ENCODE measurements at regions not wholly inside any gene's neighbourhood (a gene's known extent, or its start where the extent isn't known, plus 50 kb on each side); places are given as distances from the start of the nearest gene placed in this dataset.

DNA sequence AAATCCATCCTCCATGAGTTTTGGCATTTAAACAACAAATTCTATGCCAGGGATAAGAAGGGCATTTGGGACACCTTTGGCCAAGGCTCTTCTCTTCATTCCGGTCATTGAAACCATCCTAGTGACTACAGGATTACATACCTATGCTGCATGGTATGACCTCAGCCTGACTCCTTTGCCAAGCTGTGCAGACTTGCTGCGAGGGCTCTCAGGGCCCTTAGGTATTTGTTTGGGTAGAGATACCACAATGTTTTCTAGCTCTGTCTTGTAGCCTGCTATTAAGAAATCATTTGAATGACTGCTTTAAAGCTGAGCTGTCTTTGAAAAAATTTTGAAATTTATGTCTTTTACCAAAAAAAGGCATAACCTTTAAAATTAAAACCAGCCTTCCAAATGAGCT, 749.8 kb upstream of the SGO1 start (continued):
- TF ChIP-seq MEF2B (IDR thresholded peaks at IDR 0.05; ENCODE audit: partially characterized antibody, poor library complexity, severe bottlenecking) (no peak), JUND (IDR thresholded peaks at IDR 0.05; ENCODE audit: low read depth, low read length) (no peak), SPI1 (IDR thresholded peaks at IDR 0.05; ENCODE audit: borderline replicate concordance, insufficient read depth, low read depth, low read length) (no peak), DPF2 (IDR thresholded peaks at IDR 0.05) (no peak), CTCF (IDR thresholded peaks at IDR 0.05 in 2 of 3, conservative IDR thresholded peaks at IDR 0.05 in 1 of 3; ENCODE audit: control insufficient read depth in 2 of 3, extremely low read depth in 1 of 3, insufficient read depth in 1 of 3, low read depth in 3 of 3, low read length in 3 of 3) (no peak), RFX5 (IDR thresholded peaks at IDR 0.05; ENCODE audit: low read depth, low read length) (no peak), SMC3 (IDR thresholded peaks at IDR 0.05; ENCODE audit: borderline replicate concordance, low read length) (no peak)

DNA sequence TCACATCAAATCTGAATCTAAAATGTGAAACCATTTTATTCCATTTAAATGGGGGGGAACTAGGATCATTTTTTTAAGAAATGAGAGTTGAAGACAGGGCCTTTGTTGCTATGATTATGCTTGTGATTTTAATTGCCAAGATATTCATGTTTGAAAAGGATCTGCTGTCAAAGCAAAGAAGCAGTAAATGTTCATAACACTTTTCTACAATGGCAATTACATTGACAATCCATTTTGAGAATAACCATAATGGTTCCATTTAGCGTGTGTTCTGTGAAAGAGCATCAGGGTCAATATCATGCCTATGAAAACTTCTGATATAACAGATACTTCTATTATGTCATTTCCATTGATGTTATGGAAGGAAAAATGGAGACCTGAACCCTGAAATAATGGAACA, 745.8 kb upstream of the SGO1 start:
- in situ Hi-C loops (cut with MboI), result no loop called here
- H3K9me3 ChIP-seq (replicated peaks; ENCODE audit: control insufficient read depth, insufficient read depth, low read length), result no peaks in the 10 kb centered on the region
- no peak for FAIRE-seq
- TF ChIP-seq NFXL1 (IDR thresholded peaks at IDR 0.05; ENCODE audit: borderline replicate concordance), result no peak
- no peak for TF ChIP-seq MAX (IDR thresholded peaks at IDR 0.05; ENCODE audit: low read depth, low read length)
- TF ChIP-seq NFYA (IDR thresholded peaks at IDR 0.05; ENCODE audit: borderline replicate concordance, low read depth, low read length), result no peak
- TF ChIP-seq TCF7 (IDR thresholded peaks at IDR 0.05; ENCODE audit: borderline replicate concordance), result no peak
- TF ChIP-seq PBX3 (IDR thresholded peaks at IDR 0.05; ENCODE audit: insufficient replicate concordance, low read depth, low read length), result no peak
- TF ChIP-seq USF1 (IDR thresholded peaks at IDR 0.05; ENCODE audit: borderline replicate concordance, extremely low read length, insufficient read depth, low read depth, low read length), result no peak
- TF ChIP-seq, protein P1, sequence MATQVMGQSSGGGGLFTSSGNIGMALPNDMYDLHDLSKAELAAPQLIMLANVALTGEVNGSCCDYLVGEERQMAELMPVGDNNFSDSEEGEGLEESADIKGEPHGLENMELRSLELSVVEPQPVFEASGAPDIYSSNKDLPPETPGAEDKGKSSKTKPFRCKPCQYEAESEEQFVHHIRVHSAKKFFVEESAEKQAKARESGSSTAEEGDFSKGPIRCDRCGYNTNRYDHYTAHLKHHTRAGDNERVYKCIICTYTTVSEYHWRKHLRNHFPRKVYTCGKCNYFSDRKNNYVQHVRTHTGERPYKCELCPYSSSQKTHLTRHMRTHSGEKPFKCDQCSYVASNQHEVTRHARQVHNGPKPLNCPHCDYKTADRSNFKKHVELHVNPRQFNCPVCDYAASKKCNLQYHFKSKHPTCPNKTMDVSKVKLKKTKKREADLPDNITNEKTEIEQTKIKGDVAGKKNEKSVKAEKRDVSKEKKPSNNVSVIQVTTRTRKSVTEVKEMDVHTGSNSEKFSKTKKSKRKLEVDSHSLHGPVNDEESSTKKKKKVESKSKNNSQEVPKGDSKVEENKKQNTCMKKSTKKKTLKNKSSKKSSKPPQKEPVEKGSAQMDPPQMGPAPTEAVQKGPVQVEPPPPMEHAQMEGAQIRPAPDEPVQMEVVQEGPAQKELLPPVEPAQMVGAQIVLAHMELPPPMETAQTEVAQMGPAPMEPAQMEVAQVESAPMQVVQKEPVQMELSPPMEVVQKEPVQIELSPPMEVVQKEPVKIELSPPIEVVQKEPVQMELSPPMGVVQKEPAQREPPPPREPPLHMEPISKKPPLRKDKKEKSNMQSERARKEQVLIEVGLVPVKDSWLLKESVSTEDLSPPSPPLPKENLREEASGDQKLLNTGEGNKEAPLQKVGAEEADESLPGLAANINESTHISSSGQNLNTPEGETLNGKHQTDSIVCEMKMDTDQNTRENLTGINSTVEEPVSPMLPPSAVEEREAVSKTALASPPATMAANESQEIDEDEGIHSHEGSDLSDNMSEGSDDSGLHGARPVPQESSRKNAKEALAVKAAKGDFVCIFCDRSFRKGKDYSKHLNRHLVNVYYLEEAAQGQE (IDR thresholded peaks at IDR 0.05; ENCODE audit: low read depth, low read length), result no peak
- no peak for TF ChIP-seq BCL11A (IDR thresholded peaks at IDR 0.05; ENCODE audit: low read depth, low read length)

More for the DNA sequence above, 745.8 kb upstream of the SGO1 start:
- Histone ChIP-seq H3K36me3 (ENCODE audit: control insufficient read depth in 2 of 2, insufficient read depth in 2 of 2, low read length in 1 of 2) (no peaks in the 10 kb centered on the region), H4K20me1 (ENCODE audit: control insufficient read depth, insufficient read depth) (no peaks in the 10 kb centered on the region; the same call in 1 of the 2 replicates), H2AFZ (ENCODE audit: control insufficient read depth, low read depth, low read length) (no peak overlapping the region), H3K4me3 (no peak overlapping the region), H3K27ac (ENCODE audit: control insufficient read depth, insufficient read depth) (no peak overlapping the region), H3K4me1 (ENCODE audit: control insufficient read depth, insufficient read depth, low read length) (no peaks in the 10 kb centered on the region), H3K27me3 (replicated peaks in 1 of 2; ENCODE audit: control insufficient read depth in 2 of 2, insufficient read depth in 2 of 2, low read length in 1 of 2) (no peaks in the 10 kb centered on the region), H3K9ac (ENCODE audit: control insufficient read depth, insufficient read depth, low read length) (no peak overlapping the region), H3K79me2 (ENCODE audit: control insufficient read depth, insufficient read depth, low read length) (no peaks in the 10 kb centered on the region), H3K4me2 (ENCODE audit: control insufficient read depth, insufficient read depth) (no peak overlapping the region)
- intact Hi-C loops (cut with micrococcal nuclease; ENCODE audit: unreplicated experiment), result loop anchor here (5.0 kb wide), 1 partner anchor 420 kb away; no protein-coding TSS in a partner anchor
- ATAC-seq (no peak), DNase-seq (ENCODE audit: low read depth, low spot score) (no peak)
- ChIA-PET POLR2A (no interaction called here), RAD21 (ENCODE audit: unreplicated experiment) (no interaction called here), SMC1A (ENCODE audit: uncharacterized antibody, unreplicated experiment) (no interaction called here), CTCF (no interaction called here)
- WGBS (ENCODE audit: insufficient coverage, insufficient replicate concordance, low lambda C conversion rate, missing lambda C conversion rate), result 48% methylated on average over 1 of the region's 1 CpG
- BruUV-seq (replicated peaks), result no TSS peak
